ENCODE measurements at regions not wholly inside any gene's neighbourhood (a gene's known extent, or its start where the extent isn't known, plus 50 kb on each side); places are given as distances from the start of the nearest gene placed in this dataset.

DNA sequence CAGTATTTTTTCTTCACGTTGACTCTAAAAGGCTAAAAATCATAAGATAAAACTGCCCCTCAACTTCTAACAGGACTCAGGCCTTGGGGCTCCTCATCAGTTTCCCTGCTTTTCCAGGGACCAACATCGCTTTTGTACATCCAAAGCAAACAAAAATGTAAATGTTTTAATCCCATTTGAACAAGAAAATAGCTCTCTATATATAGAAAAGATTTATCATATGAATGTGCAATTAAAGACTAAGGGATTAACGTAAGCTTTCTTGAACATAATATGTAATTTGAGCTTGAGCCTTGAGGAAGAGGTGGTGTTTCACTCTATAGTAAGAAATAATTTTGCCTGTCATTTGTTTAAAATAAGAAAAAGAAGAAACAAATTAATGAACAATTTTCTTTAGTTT, 547.2 kb upstream of the ACO1 start:
- no peak for DNase-seq (ENCODE audit: low spot score in 2 of 2)
- TF ChIP-seq, protein P1, sequence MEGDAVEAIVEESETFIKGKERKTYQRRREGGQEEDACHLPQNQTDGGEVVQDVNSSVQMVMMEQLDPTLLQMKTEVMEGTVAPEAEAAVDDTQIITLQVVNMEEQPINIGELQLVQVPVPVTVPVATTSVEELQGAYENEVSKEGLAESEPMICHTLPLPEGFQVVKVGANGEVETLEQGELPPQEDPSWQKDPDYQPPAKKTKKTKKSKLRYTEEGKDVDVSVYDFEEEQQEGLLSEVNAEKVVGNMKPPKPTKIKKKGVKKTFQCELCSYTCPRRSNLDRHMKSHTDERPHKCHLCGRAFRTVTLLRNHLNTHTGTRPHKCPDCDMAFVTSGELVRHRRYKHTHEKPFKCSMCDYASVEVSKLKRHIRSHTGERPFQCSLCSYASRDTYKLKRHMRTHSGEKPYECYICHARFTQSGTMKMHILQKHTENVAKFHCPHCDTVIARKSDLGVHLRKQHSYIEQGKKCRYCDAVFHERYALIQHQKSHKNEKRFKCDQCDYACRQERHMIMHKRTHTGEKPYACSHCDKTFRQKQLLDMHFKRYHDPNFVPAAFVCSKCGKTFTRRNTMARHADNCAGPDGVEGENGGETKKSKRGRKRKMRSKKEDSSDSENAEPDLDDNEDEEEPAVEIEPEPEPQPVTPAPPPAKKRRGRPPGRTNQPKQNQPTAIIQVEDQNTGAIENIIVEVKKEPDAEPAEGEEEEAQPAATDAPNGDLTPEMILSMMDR (IDR thresholded peaks at IDR 0.05): no peak

DNA sequence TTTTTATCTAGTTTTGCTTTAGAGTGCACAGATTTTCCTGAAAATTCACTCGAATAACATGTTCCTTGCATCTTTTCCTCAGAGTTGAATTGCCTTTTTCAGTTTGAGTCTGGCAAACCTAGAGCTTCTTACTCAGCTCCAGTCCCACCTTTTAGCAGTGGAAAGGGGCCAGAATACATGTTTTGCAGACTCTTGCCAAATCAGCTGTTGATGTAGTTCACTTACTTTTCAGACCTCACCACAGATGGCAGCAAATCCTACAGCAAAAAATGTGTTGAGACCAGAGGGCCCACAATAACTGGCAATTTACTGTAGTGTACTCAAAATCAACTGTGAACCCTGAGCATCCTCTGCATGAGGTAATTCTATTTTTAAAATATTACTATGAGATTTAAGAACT, 545.2 kb upstream of the ACO1 start:
- no peaks in the 10 kb centered on the region for H3K9me3 ChIP-seq

More for the DNA sequence above, 547.2 kb upstream of the ACO1 start:
- Histone ChIP-seq H3K4me3 (no peak overlapping the region), H3K36me3 (no peaks in the 10 kb centered on the region), H3K4me1 (no peaks in the 10 kb centered on the region), H3K27me3 (no peaks in the 10 kb centered on the region), H3K9me3 (no peaks in the 10 kb centered on the region), H3K27ac (no peak overlapping the region)
- intact Hi-C loops (cut with DNase I): no loop called here

DNA sequence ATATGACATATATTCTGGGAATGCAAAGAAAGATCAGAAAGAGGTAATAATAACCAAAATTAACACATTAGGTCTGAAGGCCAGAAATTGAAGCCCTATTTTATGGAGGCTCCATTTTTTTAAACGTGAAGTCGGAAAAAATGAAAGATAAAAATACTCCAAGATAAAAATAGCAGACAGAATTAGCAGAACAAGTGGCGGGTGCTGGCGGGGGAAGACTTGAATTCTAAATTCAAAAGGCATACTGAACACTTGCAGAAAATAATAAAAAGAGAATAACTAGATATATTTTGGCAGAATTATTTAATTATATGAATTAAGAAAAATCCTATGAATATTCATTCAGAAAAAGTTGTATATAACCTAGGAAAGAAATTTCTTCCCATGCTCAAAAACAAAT, 543.7 kb upstream of the ACO1 start:
- H3K27me3 ChIP-seq: no peaks in the 10 kb centered on the region
- H3K4me1 ChIP-seq: no peaks in the 10 kb centered on the region
- H3K9me3 ChIP-seq: no peaks in the 10 kb centered on the region
- no peak overlapping the region for H3K4me3 ChIP-seq
- TF ChIP-seq, protein P1 (IDR thresholded peaks at IDR 0.05): no peak
- no peak overlapping the region for H3K27ac ChIP-seq
- no peak for DNase-seq (ENCODE audit: low spot score in 2 of 2)
- H3K36me3 ChIP-seq: no peaks in the 10 kb centered on the region
- intact Hi-C loops (cut with DNase I): no loop called here

More for the DNA sequence above, 545.2 kb upstream of the ACO1 start:
- no peak overlapping the region for H3K4me3 ChIP-seq
- intact Hi-C loops (cut with DNase I): no loop called here
- TF ChIP-seq, protein P1 (IDR thresholded peaks at IDR 0.05): no peak
- no peaks in the 10 kb centered on the region for H3K27me3 ChIP-seq
- no peaks in the 10 kb centered on the region for H3K36me3 ChIP-seq
- DNase-seq (ENCODE audit: low spot score in 2 of 2): no peak
- no peak overlapping the region for H3K27ac ChIP-seq
- H3K4me1 ChIP-seq: no peaks in the 10 kb centered on the region

DNA sequence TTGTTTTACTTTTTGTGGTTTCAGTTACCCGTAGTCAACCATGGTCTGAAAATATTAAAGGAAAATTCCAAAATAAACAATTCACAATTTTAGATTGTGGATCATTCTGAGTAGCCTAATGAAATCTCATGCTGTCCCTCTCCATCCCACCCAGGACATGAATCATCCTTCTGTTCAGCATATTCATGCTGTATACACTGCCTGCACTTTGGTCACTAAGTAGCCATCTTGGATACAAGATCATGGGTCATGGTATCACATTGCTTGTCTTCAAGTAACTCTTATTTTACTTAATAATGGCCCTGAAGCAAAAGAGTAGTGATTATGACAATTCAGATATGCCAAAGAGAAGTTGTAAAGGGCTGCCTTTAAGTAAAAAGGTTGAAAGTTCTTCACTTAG, 536.5 kb upstream of the ACO1 start:
- DNase-seq (ENCODE audit: low spot score in 2 of 2): no peak
- Histone ChIP-seq H3K36me3 (no peaks in the 10 kb centered on the region), H3K4me1 (no peaks in the 10 kb centered on the region), H3K27ac (no peak overlapping the region), H3K9me3 (no peaks in the 10 kb centered on the region), H3K27me3 (no peaks in the 10 kb centered on the region), H3K4me3 (no peak overlapping the region)
- TF ChIP-seq, protein P1 (IDR thresholded peaks at IDR 0.05): no peak
- intact Hi-C loops (cut with DNase I): no loop called here

DNA sequence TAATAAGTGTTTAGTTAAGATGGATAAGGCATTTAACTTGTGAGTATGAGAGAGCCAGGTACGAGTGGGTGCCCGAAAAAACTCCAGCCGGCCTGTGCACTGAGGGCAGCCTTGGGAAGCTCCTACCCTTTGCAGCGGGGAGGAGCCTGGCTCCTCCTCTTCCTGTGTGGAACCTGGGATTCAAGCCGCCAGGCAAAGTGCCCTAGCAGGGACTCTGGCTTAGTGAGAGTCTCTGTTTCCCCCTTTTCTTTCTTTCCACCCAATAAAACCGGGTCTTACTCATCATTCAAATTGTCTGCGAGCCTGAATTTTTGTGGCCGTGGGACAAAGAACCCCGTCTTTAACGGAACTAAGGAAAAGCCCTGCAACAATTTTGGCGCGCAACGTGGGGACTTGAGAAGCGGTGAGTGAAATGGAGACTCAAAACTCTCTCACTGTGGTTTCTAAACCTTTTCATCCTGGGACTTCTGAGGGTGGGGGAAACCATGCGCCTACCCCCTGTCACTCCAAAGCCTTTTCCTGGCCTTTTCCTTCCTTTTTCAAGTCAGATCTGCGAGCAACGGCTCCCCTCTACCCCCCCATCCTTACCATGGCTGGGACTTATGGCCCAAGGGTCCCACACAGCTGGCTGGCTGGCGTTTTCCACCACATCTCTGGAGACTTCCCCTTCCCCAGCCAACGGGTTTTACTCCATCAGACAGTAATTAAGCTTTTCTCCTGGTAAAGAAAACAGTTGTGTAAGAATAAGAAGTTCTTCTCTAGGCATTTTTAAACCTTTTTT, 535.7 kb upstream of the ACO1 start:
- H3K4me3 ChIP-seq: no peak overlapping the region

More for the DNA sequence above, 535.7 kb upstream of the ACO1 start:
- H3K4me1 ChIP-seq: no peaks in the 10 kb centered on the region
- intact Hi-C loops (cut with DNase I): no loop called here
- TF ChIP-seq, protein P1 (IDR thresholded peaks at IDR 0.05): no peak
- no peaks in the 10 kb centered on the region for H3K27me3 ChIP-seq
- H3K36me3 ChIP-seq: no peaks in the 10 kb centered on the region
- H3K27ac ChIP-seq: no peak overlapping the region
- no peak for DNase-seq (ENCODE audit: low spot score in 2 of 2)
- no peaks in the 10 kb centered on the region for H3K9me3 ChIP-seq

Data from ascending aorta (tissue), 2 donors.